Mesendoderm (in vitro differentiated cells): ENCODE measurements at regions not wholly inside any gene's neighbourhood (a gene's known extent, or its start where the extent isn't known, plus 50 kb on each side); places are given as distances from the start of the nearest gene placed in this dataset.

Source experiments
- DNase-seq: peaks from one replicate; pipeline ENCODE4 v3.0.0; 2013
- H2AK5ac ChIP-seq: 2 replicates; pipeline ENCODE4 v1.6.1; 2013; ENCODE audit warnings: low read length, inconsistent platforms
- H2BK120ac ChIP-seq: 2 replicates; pipeline ENCODE4 v1.6.1; 2013; ENCODE audit warnings: low read depth, mild to moderate bottlenecking, low read length, moderate library complexity, mixed read lengths
- H2BK15ac ChIP-seq: replicated peaks from 2 replicates; pipeline ENCODE4 v1.6.1; 2013; ENCODE audit warnings: low read depth, mild to moderate bottlenecking, moderate library complexity
- H2BK5ac ChIP-seq: 2 replicates; pipeline ENCODE4 v1.6.1; 2013; ENCODE audit warnings: low read length, inconsistent platforms
- H3K18ac ChIP-seq: 2 replicates; pipeline ENCODE4 v1.6.1; 2013; ENCODE audit warnings: mild to moderate bottlenecking, low read length, mixed read lengths
- H3K23ac ChIP-seq: one replicate; pipeline ENCODE4 v1.6.1; 2013; ENCODE audit warnings: low read length
- H3K27ac ChIP-seq: 2 replicates; pipeline ENCODE4 v1.5.1; 2013; ENCODE audit warnings: low read depth, mild to moderate bottlenecking, inconsistent platforms, low read length, moderate library complexity
- H3K27me3 ChIP-seq: 2 replicates; pipeline ENCODE4 v1.6.1; 2013; ENCODE audit warnings: low read length, control low read depth, mild to moderate bottlenecking, inconsistent platforms; ENCODE audit not compliant: insufficient read depth, poor library complexity
- H3K36me3 ChIP-seq: 2 replicates; pipeline ENCODE4 v1.6.1; 2013; ENCODE audit warnings: low read length, inconsistent platforms; ENCODE audit not compliant: control insufficient read depth, insufficient read depth
- H3K4ac ChIP-seq: one replicate; pipeline ENCODE4 v1.6.1; 2013; ENCODE audit warnings: low read depth, mild to moderate bottlenecking, low read length, moderate library complexity
- H3K4me1 ChIP-seq: 2 replicates; pipeline ENCODE4 v1.6.1; 2013; ENCODE audit warnings: low read depth, low read length, inconsistent platforms; ENCODE audit not compliant: control insufficient read depth
- H3K4me2 ChIP-seq: 2 replicates; pipeline ENCODE4 v1.6.1; 2013; ENCODE audit warnings: low read length
- H3K4me3 ChIP-seq: 2 replicates; pipeline ENCODE4 v1.5.1; 2013; ENCODE audit warnings: mild to moderate bottlenecking, low read length
- H3K56ac ChIP-seq: one replicate; pipeline ENCODE4 v1.6.1; 2013; ENCODE audit warnings: low read length
- H3K79me1 ChIP-seq: 2 replicates; pipeline ENCODE4 v1.6.1; 2013; ENCODE audit warnings: low read length, inconsistent platforms
- H3K79me2 ChIP-seq: 2 replicates; pipeline ENCODE4 v1.6.1; 2013; ENCODE audit warnings: mild to moderate bottlenecking, low read length; ENCODE audit not compliant: control insufficient read depth, insufficient read depth
- H3K9ac ChIP-seq: 2 replicates; pipeline ENCODE4 v1.6.1; 2013; ENCODE audit warnings: low read length, inconsistent platforms
- H4K5ac ChIP-seq: one replicate; pipeline ENCODE4 v1.6.1; 2013; ENCODE audit warnings: low read length
- H4K8ac ChIP-seq: one replicate; pipeline ENCODE4 v1.6.1; 2013; ENCODE audit warnings: low read depth, mild to moderate bottlenecking, control low read depth, low read length, moderate library complexity
- whole genome bisulfite sequencing: extraction: QIAGEN DNeasy Blood & Tissue Kit; methylation state at CpG from one replicate; pipeline ENCODE4 v1.1.7; 2013; ENCODE audit warnings: low lambda C conversion rate, missing lambda C conversion rate; ENCODE audit not compliant: insufficient coverage; ENCODE audit errors: extremely low coverage; 5-methylcytosine and 5-hydroxymethylcytosine counted together

DNA sequence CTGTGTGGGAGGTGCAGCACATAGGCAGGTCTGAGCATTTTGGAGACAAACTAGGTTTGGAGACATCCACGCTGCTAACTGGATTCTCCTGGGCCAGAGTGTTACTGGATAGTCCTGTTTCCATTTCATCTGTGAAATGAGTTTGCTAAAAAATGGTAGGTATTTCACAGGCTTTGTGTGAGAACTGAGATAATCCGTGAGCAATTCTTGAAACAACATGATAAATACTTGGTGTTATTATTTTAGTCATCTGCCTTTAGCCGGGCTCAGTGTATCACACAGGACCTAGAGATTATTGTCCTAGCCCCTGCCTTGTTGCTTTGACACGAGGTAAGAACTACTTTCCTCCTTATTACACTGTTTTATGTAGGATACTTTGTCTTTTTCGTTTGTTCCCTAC lies 63.0 kb downstream of the PRR18 start:
- no peak overlapping the region for H2BK5ac ChIP-seq
- H3K18ac ChIP-seq: no peak overlapping the region
- H2BK120ac ChIP-seq: no peak overlapping the region
- no peaks in the 10 kb centered on the region for H3K36me3 ChIP-seq
- H3K23ac ChIP-seq: peak overlapping the region; percentile 89
- H3K4ac ChIP-seq: no peak overlapping the region
- H3K4me3 ChIP-seq: no peak overlapping the region
- no peak overlapping the region for H4K5ac ChIP-seq
- H3K4me1 ChIP-seq: peaks cover 12% of the 10 kb centered on the region
- no peaks in the 10 kb centered on the region for H3K79me2 ChIP-seq
- H3K79me1 ChIP-seq: no peaks in the 10 kb centered on the region
- peak overlapping the region; percentile 65 for H2BK15ac ChIP-seq
- H3K4me2 ChIP-seq: no peak overlapping the region
- no peak overlapping the region for H3K27ac ChIP-seq
- no peak overlapping the region for H4K8ac ChIP-seq
- DNase-seq: peak; percentile 56
- H3K56ac ChIP-seq: peak overlapping the region; percentile 49
- no peak overlapping the region for H3K9ac ChIP-seq
- H2AK5ac ChIP-seq: no peak overlapping the region
- no peaks in the 10 kb centered on the region for H3K27me3 ChIP-seq
- no CpG with 5 or more reads among the region's 5 CpGs for WGBS

DNA sequence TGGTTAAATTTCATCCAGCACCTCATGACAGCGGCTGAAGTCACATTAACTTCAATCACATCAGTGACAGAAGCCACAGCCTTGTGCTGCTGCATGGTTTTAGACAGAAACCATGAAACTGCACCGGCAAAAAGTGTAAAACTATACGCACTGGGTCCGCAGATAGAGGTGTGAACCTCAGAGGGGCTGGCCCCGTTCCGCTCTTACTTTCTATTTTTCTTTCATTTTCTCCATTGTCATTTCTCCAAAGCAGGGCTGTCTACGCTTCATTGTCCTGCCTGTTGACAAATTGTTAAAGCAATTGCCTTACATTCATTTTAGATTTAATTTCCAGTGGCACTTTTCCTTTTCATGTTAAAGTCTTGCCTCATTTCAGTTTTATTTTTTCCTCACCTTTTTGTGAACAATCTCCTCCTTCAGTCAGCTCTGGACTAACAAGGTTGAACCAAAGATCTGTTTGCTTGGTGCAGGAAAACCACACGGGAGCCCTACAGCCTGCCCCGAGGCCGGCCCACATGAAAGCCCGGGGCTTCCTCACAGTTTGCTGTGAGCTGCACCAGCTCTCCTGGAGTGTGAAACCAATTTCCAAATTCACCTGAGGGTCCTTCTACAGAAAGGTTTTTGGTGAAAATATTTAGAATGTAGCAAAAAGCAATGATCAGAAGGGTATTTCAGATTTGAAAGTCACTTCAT lies 63.7 kb downstream of the PRR18 start:
- Histone ChIP-seq H3K4me1 (peaks cover 12% of the 10 kb centered on the region), H3K9ac (no peak overlapping the region), H3K18ac (no peak overlapping the region), H3K79me2 (no peaks in the 10 kb centered on the region), H3K4ac (no peak overlapping the region), H2AK5ac (no peak overlapping the region), H4K5ac (no peak overlapping the region), H3K79me1 (no peaks in the 10 kb centered on the region), H3K23ac (no peak overlapping the region), H3K56ac (no peak overlapping the region), H3K4me2 (no peak overlapping the region), H3K4me3 (no peak overlapping the region), H2BK5ac (no peak overlapping the region), H3K27ac (no peak overlapping the region), H4K8ac (no peak overlapping the region), H2BK15ac (peak overlapping the region; percentile 65), H3K36me3 (no peaks in the 10 kb centered on the region), H2BK120ac (no peak overlapping the region), H3K27me3 (no peaks in the 10 kb centered on the region)
- DNase-seq: no peak
- no CpG with 5 or more reads among the region's 11 CpGs for WGBS

DNA sequence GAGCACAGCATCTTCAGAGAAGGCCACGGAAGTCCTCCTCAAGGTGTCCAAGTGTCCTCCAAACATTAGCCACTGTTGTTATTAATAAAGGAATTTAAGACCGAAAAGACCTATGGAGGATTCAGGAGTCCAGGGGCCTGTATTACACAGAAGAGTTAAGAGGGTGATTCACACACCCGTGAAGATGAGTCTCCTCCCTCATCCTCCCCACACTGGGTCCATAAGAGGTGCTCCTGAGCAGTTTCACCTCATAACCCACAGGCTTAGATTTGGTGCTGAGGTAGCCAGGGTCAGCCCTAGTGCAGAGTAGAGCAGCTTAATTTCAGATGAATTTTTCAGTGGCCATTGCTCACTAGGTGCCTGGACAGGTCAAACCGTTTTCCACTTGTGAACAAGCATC lies 65.3 kb downstream of the PRR18 start:
- no peak overlapping the region for H3K23ac ChIP-seq
- peaks cover 12% of the 10 kb centered on the region for H3K4me1 ChIP-seq
- no peak overlapping the region for H4K5ac ChIP-seq
- H3K27me3 ChIP-seq: no peaks in the 10 kb centered on the region
- H3K4ac ChIP-seq: no peak overlapping the region
- no peaks in the 10 kb centered on the region for H3K79me2 ChIP-seq
- no peak overlapping the region for H4K8ac ChIP-seq
- no peak overlapping the region for H3K56ac ChIP-seq
- DNase-seq: no peak
- no peak overlapping the region for H3K27ac ChIP-seq
- H2BK120ac ChIP-seq: no peak overlapping the region
- no peaks in the 10 kb centered on the region for H3K79me1 ChIP-seq
- H3K4me2 ChIP-seq: no peak overlapping the region
- no peak overlapping the region for H2AK5ac ChIP-seq
- H2BK15ac ChIP-seq: no peak overlapping the region
- no peak overlapping the region for H3K4me3 ChIP-seq
- H3K9ac ChIP-seq: no peak overlapping the region
- WGBS: no CpG with 5 or more reads among the region's 4 CpGs
- H3K36me3 ChIP-seq: no peaks in the 10 kb centered on the region
- H2BK5ac ChIP-seq: no peak overlapping the region
- no peak overlapping the region for H3K18ac ChIP-seq

DNA sequence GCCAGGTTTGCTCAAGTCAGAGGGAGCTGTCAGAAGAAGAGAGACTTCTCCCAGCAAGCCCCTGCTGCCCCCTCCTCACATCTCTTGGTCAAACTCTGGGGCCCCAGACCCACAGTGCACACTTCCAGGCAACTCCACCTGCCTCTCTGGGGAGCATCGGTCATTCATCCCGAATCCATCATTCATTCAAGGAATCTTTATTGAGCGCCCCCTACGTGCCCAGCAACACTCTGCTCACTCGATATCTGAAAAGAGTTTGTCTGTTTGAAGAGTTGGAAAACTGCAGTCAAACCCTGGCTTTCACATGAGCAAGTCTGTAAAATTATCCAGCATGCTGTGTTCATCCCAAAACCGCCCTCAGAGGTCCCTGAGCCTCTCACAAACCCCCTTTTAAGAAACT lies 66.2 kb downstream of the PRR18 start:
- H3K27ac ChIP-seq: no peak overlapping the region
- H2AK5ac ChIP-seq: no peak overlapping the region
- peaks cover 12% of the 10 kb centered on the region for H3K4me1 ChIP-seq
- H3K18ac ChIP-seq: no peak overlapping the region
- WGBS: no CpG with 5 or more reads among the region's 6 CpGs
- no peaks in the 10 kb centered on the region for H3K36me3 ChIP-seq
- no peak overlapping the region for H3K4ac ChIP-seq
- H4K5ac ChIP-seq: no peak overlapping the region
- no peak overlapping the region for H2BK5ac ChIP-seq
- H2BK15ac ChIP-seq: no peak overlapping the region
- no peaks in the 10 kb centered on the region for H3K79me2 ChIP-seq
- no peaks in the 10 kb centered on the region for H3K79me1 ChIP-seq
- H3K4me2 ChIP-seq: no peak overlapping the region
- H3K9ac ChIP-seq: no peak overlapping the region
- no peak overlapping the region for H3K56ac ChIP-seq
- no peak overlapping the region for H4K8ac ChIP-seq
- no peak overlapping the region for H2BK120ac ChIP-seq
- H3K23ac ChIP-seq: no peak overlapping the region
- H3K27me3 ChIP-seq: no peaks in the 10 kb centered on the region
- no peak overlapping the region for H3K4me3 ChIP-seq
- DNase-seq: no peak

DNA sequence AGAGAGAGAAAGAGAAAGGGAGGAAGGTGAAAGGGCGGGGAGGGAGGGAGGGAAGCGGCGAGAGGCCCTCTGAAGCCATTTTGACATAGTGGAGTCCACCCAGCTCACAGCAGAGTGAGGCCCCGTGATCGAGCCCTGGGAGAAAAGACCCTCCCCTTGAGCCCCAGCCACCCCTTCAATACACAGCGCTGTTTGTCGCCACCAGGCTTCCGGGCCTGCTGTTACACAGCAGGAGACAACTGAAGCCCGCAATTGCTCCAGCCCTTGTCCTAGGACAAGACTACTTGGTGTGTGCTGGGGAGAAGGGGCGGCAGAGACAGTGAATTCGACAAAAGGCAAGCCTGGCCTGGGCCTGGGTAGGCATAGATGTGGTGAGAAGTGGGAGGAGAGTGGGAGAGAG lies 67.3 kb downstream of the PRR18 start:
- WGBS: no CpG with 5 or more reads among the region's 11 CpGs

DNA sequence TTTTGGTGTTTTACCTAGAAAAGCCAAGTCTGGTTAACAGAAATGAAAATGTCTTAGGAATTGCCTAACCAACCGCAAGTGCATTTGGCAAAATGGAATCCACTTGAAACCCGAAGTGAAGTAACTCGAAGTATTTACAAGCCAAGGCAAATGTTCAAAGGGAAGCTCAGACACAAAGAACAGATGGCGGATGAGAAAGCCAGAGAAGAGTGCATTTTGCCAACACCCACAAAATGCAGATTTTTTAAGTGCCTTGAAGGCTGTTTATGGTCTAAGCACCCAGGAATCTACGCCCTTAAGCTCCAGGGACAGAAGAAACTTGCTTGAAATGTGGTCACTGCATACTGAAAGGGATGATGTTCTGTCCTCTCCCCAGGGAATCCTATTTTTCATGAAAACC lies 70.0 kb upstream of the TBXT start:
- Histone ChIP-seq H2BK15ac (no peak overlapping the region), H3K27ac (peak overlapping the region; percentile 77), H3K4me1 (peaks cover 3% of the 10 kb centered on the region), H3K79me1 (no peaks in the 10 kb centered on the region), H3K9ac (no peak overlapping the region), H2BK5ac (no peak overlapping the region), H4K5ac (no peak overlapping the region), H3K56ac (peak overlapping the region; percentile 47), H3K36me3 (no peaks in the 10 kb centered on the region), H3K79me2 (no peaks in the 10 kb centered on the region), H3K18ac (no peak overlapping the region), H3K4ac (no peak overlapping the region), H2BK120ac (no peak overlapping the region), H3K4me3 (no peak overlapping the region), H3K4me2 (no peak overlapping the region), H4K8ac (no peak overlapping the region), H2AK5ac (no peak overlapping the region), H3K23ac (no peak overlapping the region), H3K27me3 (no peaks in the 10 kb centered on the region)
- no CpG with 5 or more reads among the region's 5 CpGs for WGBS
- DNase-seq: peak; percentile 85

More for the DNA sequence above, 67.3 kb downstream of the PRR18 start:
- no peak overlapping the region for H2BK15ac ChIP-seq
- no peak overlapping the region for H3K56ac ChIP-seq
- no peak overlapping the region for H3K4me2 ChIP-seq
- H3K79me1 ChIP-seq: no peaks in the 10 kb centered on the region
- no peak overlapping the region for H2BK5ac ChIP-seq
- peaks cover 12% of the 10 kb centered on the region for H3K4me1 ChIP-seq
- H2AK5ac ChIP-seq: no peak overlapping the region
- H3K79me2 ChIP-seq: no peaks in the 10 kb centered on the region
- H3K27me3 ChIP-seq: no peaks in the 10 kb centered on the region
- no peak overlapping the region for H3K27ac ChIP-seq
- no peaks in the 10 kb centered on the region for H3K36me3 ChIP-seq
- DNase-seq: no peak
- no peak overlapping the region for H4K8ac ChIP-seq
- no peak overlapping the region for H3K23ac ChIP-seq
- H3K18ac ChIP-seq: no peak overlapping the region
- H3K4ac ChIP-seq: no peak overlapping the region
- no peak overlapping the region for H3K9ac ChIP-seq
- no peak overlapping the region for H4K5ac ChIP-seq
- no peak overlapping the region for H3K4me3 ChIP-seq
- no peak overlapping the region for H2BK120ac ChIP-seq
